AG09319 (cell line): ENCODE measurements at regions not wholly inside any gene's neighbourhood (a gene's known extent, or its start where the extent isn't known, plus 50 kb on each side); places are given as distances from the start of the nearest gene placed in this dataset.

Source experiments
- DNase-seq: peaks from one replicate; pipeline ENCODE4 v3.0.0-alpha.2; 2010; ENCODE audit warnings: low read depth; ENCODE audit errors: extremely low read depth
- CTCF ChIP-seq: IDR thresholded peaks from 2 replicates; pipeline ENCODE4 v1.5.1; 2011; ENCODE audit warnings: low read depth, mild to moderate bottlenecking, inconsistent platforms, low read length, moderate library complexity

- TF ChIP-seq CTCF: no peak
- DNase-seq: no peak
These were observed 73.9 kb upstream of the CAPRIN2 start for GRCh38 chr12:30828686-30829085.

- DNase-seq: no peak
- TF ChIP-seq CTCF: no peak
These were observed 72.6 kb upstream of the CAPRIN2 start for GRCh38 chr12:30827101-30828066.

DNA sequence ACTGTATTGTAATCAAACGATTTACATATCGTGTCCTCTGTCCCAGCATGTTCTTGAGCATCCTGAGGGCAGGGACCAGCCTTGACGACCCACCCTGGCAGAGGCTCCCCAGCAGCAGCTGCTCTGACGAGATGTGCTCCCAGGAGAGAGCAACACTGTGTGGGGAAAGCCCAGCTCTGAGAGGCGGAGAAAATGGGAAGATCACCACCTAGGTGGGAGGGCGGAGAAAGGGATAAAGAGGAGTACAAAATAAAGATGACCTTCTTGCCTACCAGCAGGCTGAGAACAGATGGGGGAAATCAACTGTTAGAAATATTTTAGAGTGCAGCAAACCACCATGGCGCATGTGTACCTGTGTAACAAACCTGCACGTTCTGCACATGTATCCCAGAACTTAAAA, 71.5 kb upstream of the CAPRIN2 start:
- no peak for DNase-seq
- no peak for TF ChIP-seq CTCF

- no peak for DNase-seq
- no peak for TF ChIP-seq CTCF
These were observed 70.6 kb upstream of the CAPRIN2 start for GRCh38 chr12:30825341-30825740.

DNA sequence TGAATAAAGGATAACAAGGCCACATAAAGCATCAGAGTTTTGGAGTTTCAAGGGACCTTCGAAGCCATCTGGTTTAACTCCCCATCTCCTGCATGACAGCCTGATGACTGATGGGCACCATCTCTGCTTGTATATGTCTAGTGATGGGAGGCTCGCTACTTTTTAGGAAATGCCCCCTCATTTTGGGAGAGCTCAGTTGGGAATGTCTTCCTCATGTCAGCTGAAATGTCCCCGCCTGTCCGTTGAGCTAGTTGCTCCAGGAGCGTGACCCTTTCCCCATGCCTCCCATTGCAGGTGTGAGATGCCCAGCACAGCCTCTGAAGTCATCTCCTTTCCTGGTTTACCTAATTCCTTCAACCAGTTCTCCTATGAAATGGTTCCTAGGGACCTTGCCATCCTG, 69.6 kb upstream of the CAPRIN2 start:
- DNase-seq: no peak
- no peak for TF ChIP-seq CTCF

- no peak for TF ChIP-seq CTCF
- DNase-seq: no peak
These were observed 69.0 kb upstream of the CAPRIN2 start for GRCh38 chr12:30823764-30824163.

GRCh38 chr12:30823156-30823699, 68.5 kb upstream of the CAPRIN2 start:
- DNase-seq: no peak
- peak; percentile 17 for TF ChIP-seq CTCF
